OCI-LY3 (cell line): ENCODE measurements at regions not wholly inside any gene's neighbourhood (a gene's known extent, or its start where the extent isn't known, plus 50 kb on each side); places are given as distances from the start of the nearest gene placed in this dataset.

ENCODE experiments used
- H2AFZ ChIP-seq: fragments of 200-600, 300-600 bp; shearing (Covaris generic); 2 replicates; pipeline ENCODE4 v1.6.0; 2014; ENCODE audit warnings: antibody characterized with exemption, low read depth, low read length
- H3K27ac ChIP-seq: fragments of 200-600, 300-600 bp; sonication (generic); 2 replicates; pipeline ENCODE4 v1.5.1; 2014; ENCODE audit warnings: mild to moderate bottlenecking, low read length, moderate library complexity, mixed read lengths
- H3K27me3 ChIP-seq: fragments of 200-600, 300-600 bp; sonication (generic); 2 replicates; pipeline ENCODE4 v1.6.1; 2014; ENCODE audit warnings: low read depth, low read length, mixed read lengths
- H3K36me3 ChIP-seq: fragments of 200-600, 300-600 bp; sonication (generic); replicated peaks from 2 replicates; pipeline ENCODE3; 2014; ENCODE audit warnings: low read depth, low read length, mixed read lengths
- H3K4me1 ChIP-seq: fragments of 300-600, 200-600 bp; sonication (generic); 2 replicates; pipeline ENCODE4 v1.6.1; 2014; ENCODE audit warnings: low read length, mixed read lengths
- H3K4me2 ChIP-seq: fragments of 200-600, 300-600 bp; sonication (generic); 2 replicates; pipeline ENCODE4 v1.6.1; 2014; ENCODE audit warnings: low read length, mixed read lengths
- H3K4me3 ChIP-seq: fragments of 300-600, 200-600 bp; sonication (generic); 2 replicates; pipeline ENCODE4 v1.5.1; 2014; ENCODE audit warnings: antibody characterized with exemption, mild to moderate bottlenecking, low read length, moderate library complexity
- H3K79me2 ChIP-seq: fragments of 300-600, 200-600 bp; shearing (Covaris generic); 2 replicates; pipeline ENCODE4 v1.6.1; 2014; ENCODE audit warnings: mild to moderate bottlenecking, low read length, mixed read lengths
- H3K9ac ChIP-seq: fragments of 300-600, 200-600 bp; shearing (Covaris generic); 2 replicates; pipeline ENCODE4 v1.6.0; 2014; ENCODE audit warnings: mild to moderate bottlenecking, low read length, moderate library complexity
- H3K9me3 ChIP-seq: fragments of 200-600, 300-600 bp; shearing (Covaris generic); 2 replicates; pipeline ENCODE4 v1.6.1; 2014; ENCODE audit warnings: low read length, mixed read lengths; ENCODE audit not compliant: insufficient read depth
- H4K20me1 ChIP-seq: fragments of 200-600, 300-600 bp; sonication (generic); 2 replicates; pipeline ENCODE4 v1.6.1; 2016; ENCODE audit warnings: low read length, mixed read lengths; ENCODE audit not compliant: insufficient read depth
- CTCF ChIP-seq: fragments of 200-600, 300-600 bp; sonication (generic); IDR thresholded peaks from 2 replicates; pipeline ENCODE4 v1.5.1; 2014; ENCODE audit warnings: antibody characterized with exemption, low read length, low read depth
- EZH2phosphoT487 ChIP-seq: fragments of 200-600 bp; shearing (Covaris generic); IDR thresholded peaks from 2 replicates; pipeline ENCODE4 v1.6.1; 2018; ENCODE audit warnings: antibody characterized with exemption, mixed run types, low read depth

- TF ChIP-seq EZH2phosphoT487 (no peak), CTCF (no peak)
- no peak overlapping the region for H2AFZ ChIP-seq
- peaks cover 13% of the 10 kb centered on the region; the same call in 1 of the 2 replicates for H3K27me3 ChIP-seq
Observed at GRCh38 chr13:48155848-48156247, 60.9 kb upstream of the MED4 start.

GRCh38 chr13:48154671-48155070, 59.8 kb upstream of the MED4 start:
- Histone ChIP-seq H3K79me2 (no peaks in the 10 kb centered on the region), H3K27ac (no peak overlapping the region), H2AFZ (no peak overlapping the region), H3K9me3 (0 out of 2 replicates have a peak, but pooled peaks cover 3% of the 10 kb centered on the region), H4K20me1 (no peaks in the 10 kb centered on the region), H3K4me3 (no peak overlapping the region), H3K9ac (no peak overlapping the region), H3K27me3 (0 out of 2 replicates have a peak, but pooled peaks cover 9% of the 10 kb centered on the region), H3K4me2 (no peak overlapping the region), H3K36me3 (no peaks in the 10 kb centered on the region), H3K4me1 (peaks cover 43% of the 10 kb centered on the region)
- TF ChIP-seq EZH2phosphoT487: no peak
- no peak for TF ChIP-seq CTCF

More at GRCh38 chr13:48155848-48156247, 60.9 kb upstream of the MED4 start:
- Histone ChIP-seq H3K36me3 (no peaks in the 10 kb centered on the region), H3K4me3 (no peak overlapping the region), H3K4me1 (peaks cover 54% of the 10 kb centered on the region), H4K20me1 (no peaks in the 10 kb centered on the region), H3K4me2 (0 out of 2 replicates have a peak overlapping the region, but pooled peaks have one; percentile 36), H3K79me2 (no peaks in the 10 kb centered on the region), H3K27ac (no peak overlapping the region), H3K9ac (no peak overlapping the region), H3K9me3 (no peaks in the 10 kb centered on the region)

GRCh38 chr13:48153186-48153585, 58.3 kb upstream of the MED4 start:
- H3K36me3 ChIP-seq: no peaks in the 10 kb centered on the region
- 0 out of 2 replicates have a peak, but pooled peaks cover 6% of the 10 kb centered on the region for H3K27me3 ChIP-seq
- H3K4me2 ChIP-seq: no peak overlapping the region
- H3K4me3 ChIP-seq: no peak overlapping the region
- no peak overlapping the region for H2AFZ ChIP-seq
- peaks cover 28% of the 10 kb centered on the region for H3K4me1 ChIP-seq
- 0 out of 2 replicates have a peak, but pooled peaks cover 3% of the 10 kb centered on the region for H3K9me3 ChIP-seq
- no peak overlapping the region for H3K9ac ChIP-seq
- no peaks in the 10 kb centered on the region for H3K79me2 ChIP-seq
- no peaks in the 10 kb centered on the region for H4K20me1 ChIP-seq
- no peak overlapping the region for H3K27ac ChIP-seq
- TF ChIP-seq EZH2phosphoT487 (no peak), CTCF (no peak)

- H2AFZ ChIP-seq: no peak overlapping the region
- TF ChIP-seq EZH2phosphoT487 (no peak), CTCF (no peak)
Observed at GRCh38 chr13:48151363-48152161, 56.7 kb upstream of the MED4 start.

More at GRCh38 chr13:48151363-48152161, 56.7 kb upstream of the MED4 start:
- H4K20me1 ChIP-seq: no peaks in the 10 kb centered on the region
- 0 out of 2 replicates have a peak, but pooled peaks cover 6% of the 10 kb centered on the region for H3K27me3 ChIP-seq
- no peak overlapping the region for H3K27ac ChIP-seq
- H3K79me2 ChIP-seq: no peaks in the 10 kb centered on the region
- 0 out of 2 replicates have a peak, but pooled peaks cover 3% of the 10 kb centered on the region for H3K9me3 ChIP-seq
- H3K4me1 ChIP-seq: peaks cover 18% of the 10 kb centered on the region
- no peak overlapping the region; the same call in 1 of the 2 replicates for H3K4me2 ChIP-seq
- H3K36me3 ChIP-seq: no peaks in the 10 kb centered on the region
- no peak overlapping the region for H3K4me3 ChIP-seq
- no peak overlapping the region for H3K9ac ChIP-seq
